HEK293 (cell line): ENCODE measurements at regions not wholly inside any gene's neighbourhood (a gene's known extent, or its start where the extent isn't known, plus 50 kb on each side); places are given as distances from the start of the nearest gene placed in this dataset.

ENCODE experiments used
- AEBP2 ChIP-seq: fragments of 450-650 bp; formaldehyde crosslinking; IDR thresholded peaks from 2 replicates; pipeline ENCODE4 v1.5.1; 2016; ENCODE audit warnings: missing biosample characterization, missing genetic modification characterization, borderline replicate concordance
- PRDM1 ChIP-seq: fragments of 450-650 bp; formaldehyde crosslinking; IDR thresholded peaks from 2 replicates; pipeline ENCODE4; 2016; ENCODE audit warnings: missing biosample characterization, missing genetic modification characterization
- SP3 ChIP-seq: fragments of 450-650 bp; formaldehyde crosslinking; IDR thresholded peaks from 2 replicates; pipeline ENCODE4 v1.5.1; 2016; ENCODE audit warnings: missing biosample characterization, missing genetic modification characterization
- ZFHX2 ChIP-seq: fragments of 450-650 bp; formaldehyde crosslinking; conservative IDR thresholded peaks from 2 replicates; pipeline ENCODE4 v1.5.1; 2016; ENCODE audit warnings: missing biosample characterization, missing genetic modification characterization
- ZNF133 ChIP-seq: fragments of 450-650 bp; formaldehyde crosslinking; IDR thresholded peaks from 2 replicates; pipeline ENCODE4 v1.5.1; 2016; ENCODE audit warnings: missing biosample characterization, missing genetic modification characterization
- ZNF138 ChIP-seq: fragments of 450-650 bp; formaldehyde crosslinking; IDR thresholded peaks from 2 replicates; pipeline ENCODE4 v1.5.1; 2016; ENCODE audit warnings: missing biosample characterization, missing genetic modification characterization, borderline replicate concordance
- ZNF174 ChIP-seq: fragments of 450-650 bp; formaldehyde crosslinking; IDR thresholded peaks from 2 replicates; pipeline ENCODE4 v1.5.0; 2017; ENCODE audit warnings: missing biosample characterization, mild to moderate bottlenecking, missing genetic modification characterization
- ZNF2 ChIP-seq: fragments of 450-650 bp; formaldehyde crosslinking; IDR thresholded peaks from 2 replicates; pipeline ENCODE4 v1.5.1; 2016; ENCODE audit warnings: missing biosample characterization, missing genetic modification characterization
- ZNF350 ChIP-seq: fragments of 450-650 bp; formaldehyde crosslinking; IDR thresholded peaks from 2 replicates; pipeline ENCODE4 v1.5.0; 2017; ENCODE audit warnings: missing biosample characterization, mild to moderate bottlenecking, missing genetic modification characterization
- ZNF404 ChIP-seq: fragments of 450-650 bp; formaldehyde crosslinking; IDR thresholded peaks from 2 replicates; pipeline ENCODE4 v1.5.1; 2017; ENCODE audit warnings: missing biosample characterization, missing genetic modification characterization
- ZNF501 ChIP-seq: fragments of 450-650 bp; formaldehyde crosslinking; IDR thresholded peaks from 2 replicates; pipeline ENCODE4 v1.5.1; 2016; ENCODE audit warnings: missing biosample characterization, missing genetic modification characterization
- ZNF544 ChIP-seq: fragments of 450-650 bp; formaldehyde crosslinking; IDR thresholded peaks from 2 replicates; pipeline ENCODE4 v1.5.0; 2017; ENCODE audit warnings: missing biosample characterization, missing genetic modification characterization
- ZNF600 ChIP-seq: fragments of 450-650 bp; formaldehyde crosslinking; IDR thresholded peaks from 2 replicates; pipeline ENCODE4 v1.5.1; 2016; ENCODE audit warnings: missing biosample characterization, missing genetic modification characterization
- ZNF660 ChIP-seq: fragments of 450-650 bp; IDR thresholded peaks from 2 replicates; pipeline ENCODE4 v1.5.1; 2018; ENCODE audit warnings: missing biosample characterization, mild to moderate bottlenecking, missing genetic modification characterization
- ZNF701 ChIP-seq: fragments of 450-650 bp; formaldehyde crosslinking; IDR thresholded peaks from 2 replicates; pipeline ENCODE4 v1.5.1; 2016; ENCODE audit warnings: missing biosample characterization, missing genetic modification characterization
- ZXDB ChIP-seq: fragments of 450-650 bp; formaldehyde crosslinking; IDR thresholded peaks from 2 replicates; pipeline ENCODE4 v1.5.1; 2016; ENCODE audit warnings: missing biosample characterization, missing genetic modification characterization
- TF ChIP-seq, protein P1 (sequence below): fragments of 450-650 bp; formaldehyde crosslinking; IDR thresholded peaks from 2 replicates; pipeline ENCODE4 v1.5.1; 2016; ENCODE audit warnings: missing biosample characterization, missing genetic modification characterization
- TF ChIP-seq, protein P2 (sequence below): fragments of 450-650 bp; formaldehyde crosslinking; conservative IDR thresholded peaks from 2 replicates; pipeline ENCODE4 v1.5.1; 2016; ENCODE audit warnings: low read depth, missing biosample characterization, missing genetic modification characterization
- TF ChIP-seq, protein P3 (sequence below): fragments of 450-650 bp; formaldehyde crosslinking; IDR thresholded peaks from 2 replicates; pipeline ENCODE4 v1.5.1; 2016; ENCODE audit warnings: missing biosample characterization, missing genetic modification characterization
- TF ChIP-seq, protein P4 (sequence below): fragments of 450-650 bp; formaldehyde crosslinking; IDR thresholded peaks from 2 replicates; pipeline ENCODE4 v1.5.1; 2016; ENCODE audit warnings: missing biosample characterization, missing genetic modification characterization, borderline replicate concordance
- TF ChIP-seq, protein P5 (sequence below): fragments of 450-650 bp; formaldehyde crosslinking; IDR thresholded peaks from 2 replicates; pipeline ENCODE4 v1.5.1; 2016; ENCODE audit warnings: missing biosample characterization, missing genetic modification characterization, low read depth

DNA sequence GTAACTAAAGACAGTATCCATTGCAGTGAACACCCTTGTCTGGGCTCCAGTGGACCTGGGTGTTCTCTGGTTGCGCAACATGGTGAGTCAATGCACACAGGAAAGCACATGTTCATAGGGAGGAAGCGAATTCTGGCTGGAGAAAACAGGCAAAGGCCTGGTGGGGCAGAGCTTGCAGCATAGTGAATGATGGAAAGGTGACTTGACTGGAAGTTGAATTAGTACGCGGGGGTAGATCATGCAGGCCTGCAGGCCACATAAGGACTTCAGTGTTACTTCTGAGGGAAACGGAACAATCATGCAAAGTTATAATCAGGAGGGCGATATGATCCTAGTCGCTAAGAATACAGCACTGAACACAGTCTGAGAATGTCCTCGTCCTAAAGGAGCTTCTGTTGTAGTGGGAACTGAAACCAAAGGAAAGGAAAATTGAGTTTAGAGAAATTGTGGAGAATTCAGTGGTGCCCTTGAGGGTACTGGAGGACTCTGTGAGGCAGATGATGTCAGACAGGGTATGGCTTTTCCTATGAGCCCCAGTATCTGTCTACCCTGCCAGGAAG is 71.9 kb upstream of the RANBP3L start (continued):
- TF ChIP-seq, protein P1, sequence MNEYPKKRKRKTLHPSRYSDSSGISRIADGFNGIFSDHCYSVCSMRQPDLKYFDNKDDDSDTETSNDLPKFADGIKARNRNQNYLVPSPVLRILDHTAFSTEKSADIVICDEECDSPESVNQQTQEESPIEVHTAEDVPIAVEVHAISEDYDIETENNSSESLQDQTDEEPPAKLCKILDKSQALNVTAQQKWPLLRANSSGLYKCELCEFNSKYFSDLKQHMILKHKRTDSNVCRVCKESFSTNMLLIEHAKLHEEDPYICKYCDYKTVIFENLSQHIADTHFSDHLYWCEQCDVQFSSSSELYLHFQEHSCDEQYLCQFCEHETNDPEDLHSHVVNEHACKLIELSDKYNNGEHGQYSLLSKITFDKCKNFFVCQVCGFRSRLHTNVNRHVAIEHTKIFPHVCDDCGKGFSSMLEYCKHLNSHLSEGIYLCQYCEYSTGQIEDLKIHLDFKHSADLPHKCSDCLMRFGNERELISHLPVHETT (tag by site-specific recombination) = no peak
- TF ChIP-seq ZNF701 (tag by site-specific recombination) (no peak), ZNF501 (tag by site-specific recombination) (no peak), ZNF660 (tag by site-specific recombination) (peak; percentile 50; the same call in 1 of the 2 replicates), ZNF544 (tag by site-specific recombination) (no peak), ZNF404 (tag by site-specific recombination) (no peak), ZNF138 (tag by site-specific recombination) (no peak), ZFHX2 (no peak), AEBP2 (tag by site-specific recombination) (no peak), ZXDB (no peak), SP3 (no peak), ZNF350 (tag by site-specific recombination) (no peak), ZNF133 (tag by site-specific recombination) (no peak), ZNF600 (tag by site-specific recombination) (no peak), ZNF174 (no peak), PRDM1 (tag by site-specific recombination) (peak; percentile 17; the same call in 1 of the 2 replicates), ZNF2 (tag by site-specific recombination) (no peak)
- TF ChIP-seq, protein P2, sequence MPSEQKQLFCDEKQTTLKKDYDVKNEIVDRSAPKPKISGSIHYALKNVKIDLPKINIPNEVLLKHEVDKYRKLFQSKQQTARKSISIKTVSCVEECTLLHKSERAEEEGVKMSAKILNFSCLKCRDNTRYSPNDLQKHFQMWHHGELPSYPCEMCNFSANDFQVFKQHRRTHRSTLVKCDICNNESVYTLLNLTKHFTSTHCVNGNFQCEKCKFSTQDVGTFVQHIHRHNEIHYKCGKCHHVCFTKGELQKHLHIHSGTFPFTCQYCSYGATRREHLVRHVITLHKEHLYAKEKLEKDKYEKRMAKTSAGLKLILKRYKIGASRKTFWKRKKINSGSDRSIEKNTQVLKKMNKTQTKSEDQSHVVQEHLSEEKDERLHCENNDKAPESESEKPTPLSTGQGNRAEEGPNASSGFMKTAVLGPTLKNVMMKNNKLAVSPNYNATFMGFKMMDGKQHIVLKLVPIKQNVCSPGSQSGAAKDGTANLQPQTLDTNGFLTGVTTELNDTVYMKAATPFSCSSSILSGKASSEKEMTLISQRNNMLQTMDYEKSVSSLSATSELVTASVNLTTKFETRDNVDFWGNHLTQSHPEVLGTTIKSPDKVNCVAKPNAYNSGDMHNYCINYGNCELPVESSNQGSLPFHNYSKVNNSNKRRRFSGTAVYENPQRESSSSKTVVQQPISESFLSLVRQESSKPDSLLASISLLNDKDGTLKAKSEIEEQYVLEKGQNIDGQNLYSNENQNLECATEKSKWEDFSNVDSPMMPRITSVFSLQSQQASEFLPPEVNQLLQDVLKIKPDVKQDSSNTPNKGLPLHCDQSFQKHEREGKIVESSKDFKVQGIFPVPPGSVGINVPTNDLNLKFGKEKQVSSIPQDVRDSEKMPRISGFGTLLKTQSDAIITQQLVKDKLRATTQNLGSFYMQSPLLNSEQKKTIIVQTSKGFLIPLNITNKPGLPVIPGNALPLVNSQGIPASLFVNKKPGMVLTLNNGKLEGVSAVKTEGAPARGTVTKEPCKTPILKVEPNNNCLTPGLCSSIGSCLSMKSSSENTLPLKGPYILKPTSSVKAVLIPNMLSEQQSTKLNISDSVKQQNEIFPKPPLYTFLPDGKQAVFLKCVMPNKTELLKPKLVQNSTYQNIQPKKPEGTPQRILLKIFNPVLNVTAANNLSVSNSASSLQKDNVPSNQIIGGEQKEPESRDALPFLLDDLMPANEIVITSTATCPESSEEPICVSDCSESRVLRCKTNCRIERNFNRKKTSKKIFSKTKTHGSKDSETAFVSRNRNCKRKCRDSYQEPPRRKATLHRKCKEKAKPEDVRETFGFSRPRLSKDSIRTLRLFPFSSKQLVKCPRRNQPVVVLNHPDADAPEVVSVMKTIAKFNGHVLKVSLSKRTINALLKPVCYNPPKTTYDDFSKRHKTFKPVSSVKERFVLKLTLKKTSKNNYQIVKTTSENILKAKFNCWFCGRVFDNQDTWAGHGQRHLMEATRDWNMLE (tag by site-specific recombination) = peak; percentile 25; the same call in 1 of the 2 replicates
- TF ChIP-seq, protein P3, sequence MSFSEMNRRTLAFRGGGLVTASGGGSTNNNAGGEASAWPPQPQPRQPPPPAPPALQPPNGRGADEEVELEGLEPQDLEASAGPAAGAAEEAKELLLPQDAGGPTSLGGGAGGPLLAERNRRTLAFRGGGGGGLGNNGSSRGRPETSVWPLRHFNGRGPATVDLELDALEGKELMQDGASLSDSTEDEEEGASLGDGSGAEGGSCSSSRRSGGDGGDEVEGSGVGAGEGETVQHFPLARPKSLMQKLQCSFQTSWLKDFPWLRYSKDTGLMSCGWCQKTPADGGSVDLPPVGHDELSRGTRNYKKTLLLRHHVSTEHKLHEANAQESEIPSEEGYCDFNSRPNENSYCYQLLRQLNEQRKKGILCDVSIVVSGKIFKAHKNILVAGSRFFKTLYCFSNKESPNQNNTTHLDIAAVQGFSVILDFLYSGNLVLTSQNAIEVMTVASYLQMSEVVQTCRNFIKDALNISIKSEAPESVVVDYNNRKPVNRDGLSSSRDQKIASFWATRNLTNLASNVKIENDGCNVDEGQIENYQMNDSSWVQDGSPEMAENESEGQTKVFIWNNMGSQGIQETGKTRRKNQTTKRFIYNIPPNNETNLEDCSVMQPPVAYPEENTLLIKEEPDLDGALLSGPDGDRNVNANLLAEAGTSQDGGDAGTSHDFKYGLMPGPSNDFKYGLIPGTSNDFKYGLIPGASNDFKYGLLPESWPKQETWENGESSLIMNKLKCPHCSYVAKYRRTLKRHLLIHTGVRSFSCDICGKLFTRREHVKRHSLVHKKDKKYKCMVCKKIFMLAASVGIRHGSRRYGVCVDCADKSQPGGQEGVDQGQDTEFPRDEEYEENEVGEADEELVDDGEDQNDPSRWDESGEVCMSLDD = no peak
- TF ChIP-seq, protein P4, sequence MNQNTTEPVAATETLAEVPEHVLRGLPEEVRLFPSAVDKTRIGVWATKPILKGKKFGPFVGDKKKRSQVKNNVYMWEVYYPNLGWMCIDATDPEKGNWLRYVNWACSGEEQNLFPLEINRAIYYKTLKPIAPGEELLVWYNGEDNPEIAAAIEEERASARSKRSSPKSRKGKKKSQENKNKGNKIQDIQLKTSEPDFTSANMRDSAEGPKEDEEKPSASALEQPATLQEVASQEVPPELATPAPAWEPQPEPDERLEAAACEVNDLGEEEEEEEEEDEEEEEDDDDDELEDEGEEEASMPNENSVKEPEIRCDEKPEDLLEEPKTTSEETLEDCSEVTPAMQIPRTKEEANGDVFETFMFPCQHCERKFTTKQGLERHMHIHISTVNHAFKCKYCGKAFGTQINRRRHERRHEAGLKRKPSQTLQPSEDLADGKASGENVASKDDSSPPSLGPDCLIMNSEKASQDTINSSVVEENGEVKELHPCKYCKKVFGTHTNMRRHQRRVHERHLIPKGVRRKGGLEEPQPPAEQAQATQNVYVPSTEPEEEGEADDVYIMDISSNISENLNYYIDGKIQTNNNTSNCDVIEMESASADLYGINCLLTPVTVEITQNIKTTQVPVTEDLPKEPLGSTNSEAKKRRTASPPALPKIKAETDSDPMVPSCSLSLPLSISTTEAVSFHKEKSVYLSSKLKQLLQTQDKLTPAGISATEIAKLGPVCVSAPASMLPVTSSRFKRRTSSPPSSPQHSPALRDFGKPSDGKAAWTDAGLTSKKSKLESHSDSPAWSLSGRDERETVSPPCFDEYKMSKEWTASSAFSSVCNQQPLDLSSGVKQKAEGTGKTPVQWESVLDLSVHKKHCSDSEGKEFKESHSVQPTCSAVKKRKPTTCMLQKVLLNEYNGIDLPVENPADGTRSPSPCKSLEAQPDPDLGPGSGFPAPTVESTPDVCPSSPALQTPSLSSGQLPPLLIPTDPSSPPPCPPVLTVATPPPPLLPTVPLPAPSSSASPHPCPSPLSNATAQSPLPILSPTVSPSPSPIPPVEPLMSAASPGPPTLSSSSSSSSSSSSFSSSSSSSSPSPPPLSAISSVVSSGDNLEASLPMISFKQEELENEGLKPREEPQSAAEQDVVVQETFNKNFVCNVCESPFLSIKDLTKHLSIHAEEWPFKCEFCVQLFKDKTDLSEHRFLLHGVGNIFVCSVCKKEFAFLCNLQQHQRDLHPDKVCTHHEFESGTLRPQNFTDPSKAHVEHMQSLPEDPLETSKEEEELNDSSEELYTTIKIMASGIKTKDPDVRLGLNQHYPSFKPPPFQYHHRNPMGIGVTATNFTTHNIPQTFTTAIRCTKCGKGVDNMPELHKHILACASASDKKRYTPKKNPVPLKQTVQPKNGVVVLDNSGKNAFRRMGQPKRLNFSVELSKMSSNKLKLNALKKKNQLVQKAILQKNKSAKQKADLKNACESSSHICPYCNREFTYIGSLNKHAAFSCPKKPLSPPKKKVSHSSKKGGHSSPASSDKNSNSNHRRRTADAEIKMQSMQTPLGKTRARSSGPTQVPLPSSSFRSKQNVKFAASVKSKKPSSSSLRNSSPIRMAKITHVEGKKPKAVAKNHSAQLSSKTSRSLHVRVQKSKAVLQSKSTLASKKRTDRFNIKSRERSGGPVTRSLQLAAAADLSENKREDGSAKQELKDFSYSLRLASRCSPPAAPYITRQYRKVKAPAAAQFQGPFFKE (tag by site-specific recombination) = no peak
- TF ChIP-seq, protein P5, sequence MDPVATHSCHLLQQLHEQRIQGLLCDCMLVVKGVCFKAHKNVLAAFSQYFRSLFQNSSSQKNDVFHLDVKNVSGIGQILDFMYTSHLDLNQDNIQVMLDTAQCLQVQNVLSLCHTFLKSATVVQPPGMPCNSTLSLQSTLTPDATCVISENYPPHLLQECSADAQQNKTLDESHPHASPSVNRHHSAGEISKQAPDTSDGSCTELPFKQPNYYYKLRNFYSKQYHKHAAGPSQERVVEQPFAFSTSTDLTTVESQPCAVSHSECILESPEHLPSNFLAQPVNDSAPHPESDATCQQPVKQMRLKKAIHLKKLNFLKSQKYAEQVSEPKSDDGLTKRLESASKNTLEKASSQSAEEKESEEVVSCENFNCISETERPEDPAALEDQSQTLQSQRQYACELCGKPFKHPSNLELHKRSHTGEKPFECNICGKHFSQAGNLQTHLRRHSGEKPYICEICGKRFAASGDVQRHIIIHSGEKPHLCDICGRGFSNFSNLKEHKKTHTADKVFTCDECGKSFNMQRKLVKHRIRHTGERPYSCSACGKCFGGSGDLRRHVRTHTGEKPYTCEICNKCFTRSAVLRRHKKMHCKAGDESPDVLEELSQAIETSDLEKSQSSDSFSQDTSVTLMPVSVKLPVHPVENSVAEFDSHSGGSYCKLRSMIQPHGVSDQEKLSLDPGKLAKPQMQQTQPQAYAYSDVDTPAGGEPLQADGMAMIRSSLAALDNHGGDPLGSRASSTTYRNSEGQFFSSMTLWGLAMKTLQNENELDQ (tag by site-specific recombination) = no peak
